ENCODE measurements at regions not wholly inside any gene's neighbourhood (a gene's known extent, or its start where the extent isn't known, plus 50 kb on each side); places are given as distances from the start of the nearest gene placed in this dataset.

DNA sequence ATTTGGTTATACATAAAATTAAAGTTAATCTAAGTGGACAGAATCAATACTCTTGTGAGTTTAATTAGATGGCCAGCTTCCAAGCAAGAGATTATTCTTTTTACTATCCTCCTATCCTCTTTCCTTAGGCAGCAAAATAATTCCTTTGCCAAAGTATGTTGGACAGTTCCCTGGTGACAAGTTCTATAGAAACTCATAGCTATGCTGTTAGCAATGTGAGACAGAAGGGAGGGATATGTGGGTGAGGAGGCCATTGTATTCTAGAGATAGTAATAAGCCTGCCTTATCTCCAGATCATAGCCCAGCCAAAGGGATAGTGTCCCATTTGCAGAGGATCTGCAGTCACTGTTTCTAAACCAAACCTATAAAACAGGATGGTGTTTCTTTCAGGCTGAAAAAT lies 181.6 kb upstream of the HDAC9 start:
- H3K9ac ChIP-seq (replicated peaks; ENCODE audit: extremely low read depth, insufficient read depth, low read length) = no peak overlapping the region
- no peaks in the 10 kb centered on the region for H4K20me1 ChIP-seq (replicated peaks; ENCODE audit: control insufficient read depth, extremely low read depth, insufficient read depth, low read length)
- no peaks in the 10 kb centered on the region for H3K27me3 ChIP-seq (ENCODE audit: control insufficient read depth in 2 of 2, insufficient read depth in 2 of 2, low read length in 2 of 2)
- CTCF ChIA-PET = interaction anchor here (1.0 kb wide), 1 partner anchor 544 kb away, joined by 5 read pairs; no protein-coding TSS in a partner anchor
- DNase-seq (ENCODE audit: low read depth, low spot score) (no peak), FAIRE-seq (no peak)
- dilution Hi-C loops (cut with MboI; ENCODE audit: extremely low pct_ligation_motif_present, low sequenced_read_pairs) (no loop called here), intact Hi-C loops (cut with micrococcal nuclease) (no loop called here)
- no peak overlapping the region for H3K4me2 ChIP-seq (ENCODE audit: insufficient read depth, low read length)
- no peaks in the 10 kb centered on the region for H3K36me3 ChIP-seq (ENCODE audit: control insufficient read depth in 2 of 2, extremely low read depth in 1 of 2, insufficient read depth in 2 of 2, low read length in 2 of 2)
- H3K9me1 ChIP-seq (replicated peaks; ENCODE audit: control insufficient read depth, extremely low read depth, insufficient read depth, low read length) = no peaks in the 10 kb centered on the region
- no peak for TF ChIP-seq FOS (IDR thresholded peaks at IDR 0.05; ENCODE audit: borderline replicate concordance, insufficient read depth, low read length)
- no peak for TF ChIP-seq GATA2 (IDR thresholded peaks at IDR 0.05; ENCODE audit: insufficient read depth, insufficient read length, low read depth, low read length)
- TF ChIP-seq POLR2AphosphoS5 (IDR thresholded peaks at IDR 0.05; ENCODE audit: insufficient read depth, low read depth, low read length) = no peak
- no peak for TF ChIP-seq JUN (IDR thresholded peaks at IDR 0.05; ENCODE audit: borderline replicate concordance, insufficient read depth, insufficient read length, low read depth)
- no peak for TF ChIP-seq CTCF (IDR thresholded peaks at IDR 0.05; ENCODE audit: extremely low read depth in 1 of 2, insufficient read depth in 1 of 2, low read depth in 1 of 2, low read length in 2 of 2)
- TF ChIP-seq, protein P1, sequence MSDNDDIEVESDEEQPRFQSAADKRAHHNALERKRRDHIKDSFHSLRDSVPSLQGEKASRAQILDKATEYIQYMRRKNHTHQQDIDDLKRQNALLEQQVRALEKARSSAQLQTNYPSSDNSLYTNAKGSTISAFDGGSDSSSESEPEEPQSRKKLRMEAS (IDR thresholded peaks at IDR 0.05; ENCODE audit: insufficient read depth, insufficient read length) = no peak
- no peak for TF ChIP-seq POLR2A (IDR thresholded peaks at IDR 0.05; ENCODE audit: low read depth, low read length)
- TF ChIP-seq EZH2 (IDR thresholded peaks at IDR 0.05; ENCODE audit: borderline replicate concordance, low read depth, low read length, severe bottlenecking) = no peak
- TF ChIP-seq MYC (IDR thresholded peaks at IDR 0.05; ENCODE audit: low read depth, low read length) = no peak
- POLR2A ChIA-PET = no interaction called here
- H2AFZ ChIP-seq (ENCODE audit: low read depth, low read length) = no peak overlapping the region
- H3K27ac ChIP-seq (ENCODE audit: insufficient read depth, low read depth, low read length) = no peak overlapping the region
- no peaks in the 10 kb centered on the region for H3K4me1 ChIP-seq (ENCODE audit: control insufficient read depth, extremely low read depth, insufficient read depth, low read length)
- no peaks in the 10 kb centered on the region for H3K9me3 ChIP-seq (replicated peaks; ENCODE audit: control insufficient read depth, insufficient read depth, low read length)
- no TSS peak for BruUV-seq (replicated peaks)
- H3K4me3 ChIP-seq (replicated peaks in 1 of 3; ENCODE audit: insufficient read depth in 1 of 3, low read depth in 1 of 3, low read length in 3 of 3) = no peak overlapping the region
- H3K79me2 ChIP-seq (ENCODE audit: control insufficient read depth, insufficient read depth, low read length) = no peaks in the 10 kb centered on the region

Measured in endothelial cell of umbilical vein (primary cell).